Keratinocyte (primary cell): ENCODE measurements at regions not wholly inside any gene's neighbourhood (a gene's known extent, or its start where the extent isn't known, plus 50 kb on each side); places are given as distances from the start of the nearest gene placed in this dataset.

ENCODE experiments used
- DNase-seq: peaks from one replicate; pipeline ENCODE4 v3.0.0-alpha.2; 2011; ENCODE audit warnings: low read depth, missing footprints, low spot score
- FAIRE-seq: peaks from 2 replicates; lab custom pipeline; 2011; peaks lifted over from hg19 to GRCh38; lab: Jason Lieb, UNC
- H2AFZ ChIP-seq: 2 replicates; pipeline ENCODE4 v1.6.0; 2012; ENCODE audit warnings: low read length, control low read depth, inconsistent platforms; ENCODE audit not compliant: control insufficient read depth
- H3K27ac ChIP-seq: 2 replicates; pipeline ENCODE4 v1.5.1; 2011; ENCODE audit warnings: low read length; ENCODE audit not compliant: control insufficient read depth, insufficient read depth
- H3K27me3 ChIP-seq: 3 replicates; pipeline ENCODE4 v1.6.0; 2011; ENCODE audit warnings: low read length; ENCODE audit not compliant: control insufficient read depth, insufficient read depth; ENCODE audit errors: extremely low read depth
- H3K36me3 ChIP-seq, 2 experiments: 2 replicates in 1 of 2; 3 replicates in 1 of 2; pipeline ENCODE4 v1.5.1; 2011; ENCODE audit warnings: low read length in 2 of 2, mild to moderate bottlenecking in 1 of 2; ENCODE audit not compliant: control insufficient read depth in 2 of 2, insufficient read depth in 2 of 2; ENCODE audit errors: extremely low read depth in 1 of 2
- H3K4me1 ChIP-seq: 3 replicates; pipeline ENCODE4 v1.5.1; 2011; ENCODE audit warnings: low read length; ENCODE audit not compliant: control insufficient read depth, insufficient read depth; ENCODE audit errors: extremely low read depth
- H3K4me2 ChIP-seq: 3 replicates; pipeline ENCODE4 v1.6.0; 2011; ENCODE audit warnings: low read depth, low read length; ENCODE audit not compliant: control insufficient read depth, insufficient read depth; ENCODE audit errors: extremely low read depth
- H3K4me3 ChIP-seq, 3 experiments: fragments of 200-600 bp in 1 of 3; sonication (generic) in 1 of 3; 2 replicates in 2 of 3; 3 replicates in 1 of 3; pipeline ENCODE4 v1.5.1; 2011 to 2016; ENCODE audit warnings: low read length in 3 of 3, mild to moderate bottlenecking in 3 of 3, control low read depth in 2 of 3, inconsistent platforms in 1 of 3, low read depth in 1 of 3, mixed read lengths in 1 of 3, mixed run types in 1 of 3, moderate library complexity in 1 of 3; ENCODE audit not compliant: control insufficient read depth in 2 of 3, insufficient read depth in 2 of 3; ENCODE audit errors: extremely low read depth in 1 of 3
- H3K79me2 ChIP-seq: 2 replicates; pipeline ENCODE4 v1.6.0; 2012; ENCODE audit warnings: low read length; ENCODE audit not compliant: control insufficient read depth, insufficient read depth
- H3K9ac ChIP-seq: 3 replicates; pipeline ENCODE4 v1.6.0; 2011; ENCODE audit warnings: low read length; ENCODE audit not compliant: control insufficient read depth, insufficient read depth; ENCODE audit errors: extremely low read depth
- H3K9me1 ChIP-seq: 3 replicates; pipeline ENCODE4 v1.6.0; 2011; ENCODE audit warnings: low read length; ENCODE audit not compliant: control insufficient read depth, insufficient read depth; ENCODE audit errors: extremely low read depth
- H3K9me3 ChIP-seq: 2 replicates; pipeline ENCODE4 v1.5.1; 2012; ENCODE audit warnings: low read depth, low read length; ENCODE audit not compliant: control insufficient read depth
- H4K20me1 ChIP-seq: 3 replicates; pipeline ENCODE4 v1.6.0; 2011; ENCODE audit warnings: low read length; ENCODE audit not compliant: control insufficient read depth, insufficient read depth; ENCODE audit errors: extremely low read depth
- CTCF ChIP-seq, 3 experiments: IDR thresholded peaks in 1 of 3; conservative IDR thresholded peaks in 1 of 3; optimal IDR thresholded peaks in 1 of 3; 2 replicates in 2 of 3; 3 replicates in 1 of 3; pipeline versions ENCODE3 to v1.5.1; 2011; ENCODE audit warnings: low read length in 3 of 3, mild to moderate bottlenecking in 3 of 3, moderate library complexity in 2 of 3, control low read depth in 1 of 3, inconsistent platforms in 1 of 3; ENCODE audit not compliant: insufficient read depth in 2 of 3; ENCODE audit errors: extremely low read depth in 1 of 3
- EZH2 ChIP-seq: IDR thresholded peaks from one replicate; pipeline ENCODE4 v1.6.1; 2012; ENCODE audit warnings: inconsistent platforms, mild to moderate bottlenecking, low read length, moderate library complexity
- dilution Hi-C: fragments of 300-500 bp; cut with MboI; formaldehyde crosslinking; loops from one replicate; pipeline ENCODE4 v1.7.0; 2020; ENCODE audit warnings: low sequenced_read_pairs; ENCODE audit not compliant: extremely low pct_ligation_motif_present

- Histone ChIP-seq H3K27ac (no peak overlapping the region), H4K20me1 (no peaks in the 10 kb centered on the region), H3K9me3 (no peaks in the 10 kb centered on the region), H3K9me1 (no peaks in the 10 kb centered on the region), H3K4me2 (no peak overlapping the region), H2AFZ (no peak overlapping the region), H3K4me1 (no peaks in the 10 kb centered on the region), H3K27me3 (no peaks in the 10 kb centered on the region), H3K79me2 (no peaks in the 10 kb centered on the region), H3K4me3 (no peak overlapping the region), H3K36me3 (peaks cover 0 to 1% of the 10 kb centered on the region in 2 experiments), H3K9ac (no peak overlapping the region)
- no peak for DNase-seq
- TF ChIP-seq CTCF (optimal IDR thresholded peaks at IDR 0.05 in 1 of 3, IDR thresholded peaks at IDR 0.05 in 1 of 3, conservative IDR thresholded peaks at IDR 0.05 in 1 of 3; ENCODE audit: extremely low read depth in 1 of 3, insufficient read depth in 2 of 3, low read length in 3 of 3) (no peak), EZH2 (no peak)
- FAIRE-seq = no peak
- dilution Hi-C loops = no loop called here
Measured at GRCh38 chr6:144739873-144740272, 454.7 kb downstream of the UTRN start.

- H3K9me1 ChIP-seq = no peaks in the 10 kb centered on the region
- TF ChIP-seq CTCF (optimal IDR thresholded peaks at IDR 0.05 in 1 of 3, IDR thresholded peaks at IDR 0.05 in 1 of 3, conservative IDR thresholded peaks at IDR 0.05 in 1 of 3; ENCODE audit: extremely low read depth in 1 of 3, insufficient read depth in 2 of 3, low read length in 3 of 3) (no peak), EZH2 (no peak)
- no peaks in the 10 kb centered on the region for H3K9me3 ChIP-seq
- no peaks in the 10 kb centered on the region for H3K27me3 ChIP-seq
- no peaks in the 10 kb centered on the region for H4K20me1 ChIP-seq
- H3K4me1 ChIP-seq = no peaks in the 10 kb centered on the region
- no peak overlapping the region for H3K4me3 ChIP-seq
- H3K4me2 ChIP-seq = no peak overlapping the region
- dilution Hi-C loops = no loop called here
- no peak overlapping the region for H2AFZ ChIP-seq
- no peak for FAIRE-seq
- DNase-seq = no peak
- H3K27ac ChIP-seq = no peak overlapping the region
- H3K79me2 ChIP-seq = no peaks in the 10 kb centered on the region
- peaks cover 0 to 1% of the 10 kb centered on the region in 2 experiments for H3K36me3 ChIP-seq
- no peak overlapping the region for H3K9ac ChIP-seq
Measured at GRCh38 chr6:144741659-144742058, 456.5 kb downstream of the UTRN start.
